ENCODE measurements at regions not wholly inside any gene's neighbourhood (a gene's known extent, or its start where the extent isn't known, plus 50 kb on each side); places are given as distances from the start of the nearest gene placed in this dataset.

DNA sequence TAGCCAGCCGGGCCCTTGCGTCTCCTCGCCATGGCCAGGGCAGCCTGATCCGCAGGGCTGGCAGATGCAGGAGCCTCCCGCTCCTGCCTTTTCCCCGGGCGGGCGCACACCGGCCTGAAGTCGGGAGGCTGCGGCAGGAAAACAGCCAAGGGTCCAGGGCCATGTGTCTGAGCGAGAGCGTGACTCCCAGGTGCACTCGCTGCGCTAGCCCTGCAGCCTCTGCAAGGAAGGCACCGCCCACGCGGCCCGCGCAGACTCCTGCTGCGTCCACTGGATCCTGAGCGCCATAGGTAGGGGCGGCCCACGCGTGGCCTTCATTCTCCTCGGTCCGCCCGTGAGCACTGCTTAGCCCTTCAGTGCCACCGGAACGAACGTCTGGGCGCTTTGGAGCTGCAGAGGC lies 379.9 kb downstream of the TRAM1L1 start:
- TF ChIP-seq, protein P1, sequence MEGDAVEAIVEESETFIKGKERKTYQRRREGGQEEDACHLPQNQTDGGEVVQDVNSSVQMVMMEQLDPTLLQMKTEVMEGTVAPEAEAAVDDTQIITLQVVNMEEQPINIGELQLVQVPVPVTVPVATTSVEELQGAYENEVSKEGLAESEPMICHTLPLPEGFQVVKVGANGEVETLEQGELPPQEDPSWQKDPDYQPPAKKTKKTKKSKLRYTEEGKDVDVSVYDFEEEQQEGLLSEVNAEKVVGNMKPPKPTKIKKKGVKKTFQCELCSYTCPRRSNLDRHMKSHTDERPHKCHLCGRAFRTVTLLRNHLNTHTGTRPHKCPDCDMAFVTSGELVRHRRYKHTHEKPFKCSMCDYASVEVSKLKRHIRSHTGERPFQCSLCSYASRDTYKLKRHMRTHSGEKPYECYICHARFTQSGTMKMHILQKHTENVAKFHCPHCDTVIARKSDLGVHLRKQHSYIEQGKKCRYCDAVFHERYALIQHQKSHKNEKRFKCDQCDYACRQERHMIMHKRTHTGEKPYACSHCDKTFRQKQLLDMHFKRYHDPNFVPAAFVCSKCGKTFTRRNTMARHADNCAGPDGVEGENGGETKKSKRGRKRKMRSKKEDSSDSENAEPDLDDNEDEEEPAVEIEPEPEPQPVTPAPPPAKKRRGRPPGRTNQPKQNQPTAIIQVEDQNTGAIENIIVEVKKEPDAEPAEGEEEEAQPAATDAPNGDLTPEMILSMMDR (IDR thresholded peaks at IDR 0.05) = no peak
- no peak for TF ChIP-seq POLR2AphosphoS5 (IDR thresholded peaks at IDR 0.05)
- no peak for TF ChIP-seq POLR2A (IDR thresholded peaks at IDR 0.05)

All from transverse colon (tissue), 4 donors.